ENCODE measurements at regions not wholly inside any gene's neighbourhood (a gene's known extent, or its start where the extent isn't known, plus 50 kb on each side); places are given as distances from the start of the nearest gene placed in this dataset.

- TF ChIP-seq CTCF (IDR thresholded peaks at IDR 0.05) (no peak), ZFX (IDR thresholded peaks at IDR 0.05; ENCODE audit: borderline replicate concordance) (no peak)
These were observed 157.8 kb upstream of the PRR16 start for GRCh38 chr5:120306303-120306702.

All from 22Rv1 (cell line).